ENCODE measurements at regions not wholly inside any gene's neighbourhood (a gene's known extent, or its start where the extent isn't known, plus 50 kb on each side); places are given as distances from the start of the nearest gene placed in this dataset.

DNA sequence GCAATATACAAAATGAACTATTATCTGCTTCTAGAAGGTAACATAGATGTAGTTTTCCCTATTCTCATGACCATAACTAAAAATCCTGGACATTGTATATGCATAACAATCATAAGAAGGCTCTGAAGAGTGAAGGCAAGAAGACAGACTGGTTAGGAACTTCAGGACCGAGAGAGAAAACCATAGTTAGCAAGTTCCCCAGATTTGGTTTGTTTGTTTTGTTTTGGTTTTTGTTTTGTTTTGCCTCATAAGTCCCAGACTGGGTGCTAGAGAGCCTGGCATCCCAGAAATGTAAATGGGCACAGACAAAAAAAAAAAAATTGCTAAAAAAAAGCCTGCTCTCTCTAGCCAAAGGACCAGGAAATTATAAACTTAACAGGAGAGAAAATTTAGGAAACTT lies 192.2 kb upstream of the FBXO11 start:
- peaks cover 2 to 5% of the 10 kb centered on the region in 2 donors for H3K4me1 Mint-ChIP-seq
- H3K9me3 Mint-ChIP-seq = peaks cover 10 to 17% of the 10 kb centered on the region in 2 donors
- peaks cover 7 to 9% of the 10 kb centered on the region in 2 donors for H3K36me3 Mint-ChIP-seq
- H3K27ac Mint-ChIP-seq = no peak overlapping the region
- no peak for ATAC-seq (replicated peaks)
- DNase-seq = no peak
- H3K4me3 Mint-ChIP-seq = no peak overlapping the region
- peaks cover 23 to 25% of the 10 kb centered on the region in 2 donors for H3K27me3 Mint-ChIP-seq

DNA sequence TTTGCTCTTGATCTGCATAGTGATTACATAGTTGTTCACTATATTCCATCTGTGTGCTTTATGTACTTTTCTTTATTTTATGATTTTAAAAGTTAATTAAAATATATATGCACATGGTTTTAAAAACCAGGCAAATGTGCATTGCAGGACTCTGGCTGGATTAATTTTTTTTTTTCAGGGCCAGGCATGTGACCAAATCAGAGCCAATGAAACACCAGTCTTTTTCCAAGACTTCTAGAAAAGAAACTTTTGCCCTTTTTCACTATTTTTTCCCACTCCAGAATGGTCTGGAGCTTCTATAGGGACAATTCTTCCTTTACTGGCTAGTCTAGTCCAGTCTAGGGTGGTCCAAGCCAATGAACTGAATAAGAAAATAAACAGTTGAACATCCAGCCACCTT lies 198.1 kb upstream of the FBXO11 start:
- Mint-ChIP-seq H3K27me3 (peaks cover 5 to 9% of the 10 kb centered on the region in 2 donors), H3K4me1 (peaks cover 12 to 21% of the 10 kb centered on the region in 2 donors), H3K27ac (no peak overlapping the region), H3K9me3 (peaks cover 8 to 11% of the 10 kb centered on the region in 2 donors), H3K36me3 (peaks cover 5% of the 10 kb centered on the region in 2 donors), H3K4me3 (no peak overlapping the region)
- ATAC-seq (replicated peaks) (no peak), DNase-seq (no peak)

DNA sequence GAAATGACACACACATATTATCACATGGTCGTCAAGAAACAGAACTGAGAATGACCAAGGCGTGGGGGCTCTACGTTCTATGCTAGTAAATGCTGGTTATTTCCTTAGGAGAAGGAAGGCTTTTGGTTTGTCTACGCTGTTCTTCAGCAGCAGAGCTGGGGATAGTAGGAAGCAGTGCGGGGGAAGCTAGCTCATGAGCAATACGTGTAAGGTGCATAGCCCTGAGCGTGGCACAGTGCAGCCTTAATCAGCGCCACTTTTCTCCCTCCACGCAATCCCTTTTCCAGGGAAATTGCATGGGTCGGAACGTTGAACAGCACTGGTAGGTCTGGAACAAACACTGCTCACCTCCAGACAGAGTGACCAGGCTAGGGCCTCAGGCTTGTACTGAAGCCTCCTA lies 199.6 kb upstream of the FBXO11 start:
- Mint-ChIP-seq H3K27me3 (peaks cover 0 to 2% of the 10 kb centered on the region in 2 donors), H3K27ac (no peak overlapping the region), H3K4me1 (peaks cover 12 to 22% of the 10 kb centered on the region in 2 donors), H3K36me3 (no peaks in the 10 kb centered on the region), H3K4me3 (peak overlapping the region; percentile 79 to 80), H3K9me3 (peaks cover 4 to 6% of the 10 kb centered on the region in 2 donors)
- DNase-seq = no peak
- peak in 1 of 2 donors; percentile 17 for ATAC-seq (replicated peaks)

DNA sequence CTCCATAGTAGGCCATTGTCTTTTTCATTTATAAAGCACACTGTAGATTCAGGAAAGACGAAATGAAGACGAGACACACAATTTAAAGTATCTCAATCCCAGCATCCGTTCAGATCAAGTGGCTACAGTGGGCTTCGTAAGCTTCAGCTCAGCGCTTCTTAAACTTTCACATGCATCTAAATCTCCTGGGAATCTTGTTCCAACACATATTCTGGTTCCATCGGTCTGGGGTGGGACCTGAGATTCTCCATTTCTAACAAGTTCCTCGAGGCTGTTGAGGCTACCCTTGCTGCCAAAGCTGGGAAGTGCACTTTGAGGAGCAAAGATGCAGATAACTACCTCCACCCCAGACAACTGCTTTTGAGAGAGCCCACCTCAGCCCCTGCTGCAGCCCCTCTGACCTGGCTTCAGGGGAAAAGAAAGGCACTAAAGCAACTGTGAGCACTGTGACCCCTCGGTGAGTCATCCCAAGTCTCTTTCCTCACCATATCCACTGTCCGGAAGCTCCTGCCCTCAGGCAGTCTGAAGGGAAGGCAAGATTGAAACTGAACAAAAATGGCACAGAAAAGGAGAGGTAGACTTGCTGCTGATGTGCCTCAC lies 201.1 kb upstream of the FBXO11 start:
- Mint-ChIP-seq H3K27ac (no peak overlapping the region), H3K4me3 (no peak overlapping the region), H3K36me3 (no peaks in the 10 kb centered on the region), H3K27me3 (no peaks in the 10 kb centered on the region), H3K4me1 (peaks cover 15 to 30% of the 10 kb centered on the region in 2 donors), H3K9me3 (peaks cover 3 to 5% of the 10 kb centered on the region in 2 donors)
- DNase-seq (no peak), ATAC-seq (replicated peaks) (no peak)

DNA sequence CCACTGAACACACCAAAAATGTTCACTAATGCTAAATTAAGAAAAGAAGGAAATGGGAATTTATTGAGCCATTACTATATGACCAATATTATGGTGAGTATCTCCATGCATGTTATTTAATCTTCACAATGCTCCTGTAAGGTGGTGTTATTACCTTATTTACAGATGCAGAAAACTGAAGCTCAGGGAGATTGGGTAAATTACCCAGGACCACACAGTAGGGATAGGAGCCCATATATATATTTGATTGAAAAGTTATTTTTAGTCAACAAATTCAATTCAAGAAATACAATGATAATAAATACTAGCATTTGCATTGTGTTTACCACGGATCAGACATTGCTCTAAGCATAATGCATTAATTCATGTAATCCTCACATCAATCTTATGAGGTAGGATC lies 202.2 kb upstream of the FBXO11 start:
- ATAC-seq (replicated peaks) (no peak), DNase-seq (no peak)
- Mint-ChIP-seq H3K4me3 (no peak overlapping the region), H3K36me3 (no peaks in the 10 kb centered on the region), H3K4me1 (peaks cover 15 to 32% of the 10 kb centered on the region in 2 donors), H3K27me3 (no peaks in the 10 kb centered on the region), H3K9me3 (no peaks in the 10 kb centered on the region), H3K27ac (no peak overlapping the region)

DNA sequence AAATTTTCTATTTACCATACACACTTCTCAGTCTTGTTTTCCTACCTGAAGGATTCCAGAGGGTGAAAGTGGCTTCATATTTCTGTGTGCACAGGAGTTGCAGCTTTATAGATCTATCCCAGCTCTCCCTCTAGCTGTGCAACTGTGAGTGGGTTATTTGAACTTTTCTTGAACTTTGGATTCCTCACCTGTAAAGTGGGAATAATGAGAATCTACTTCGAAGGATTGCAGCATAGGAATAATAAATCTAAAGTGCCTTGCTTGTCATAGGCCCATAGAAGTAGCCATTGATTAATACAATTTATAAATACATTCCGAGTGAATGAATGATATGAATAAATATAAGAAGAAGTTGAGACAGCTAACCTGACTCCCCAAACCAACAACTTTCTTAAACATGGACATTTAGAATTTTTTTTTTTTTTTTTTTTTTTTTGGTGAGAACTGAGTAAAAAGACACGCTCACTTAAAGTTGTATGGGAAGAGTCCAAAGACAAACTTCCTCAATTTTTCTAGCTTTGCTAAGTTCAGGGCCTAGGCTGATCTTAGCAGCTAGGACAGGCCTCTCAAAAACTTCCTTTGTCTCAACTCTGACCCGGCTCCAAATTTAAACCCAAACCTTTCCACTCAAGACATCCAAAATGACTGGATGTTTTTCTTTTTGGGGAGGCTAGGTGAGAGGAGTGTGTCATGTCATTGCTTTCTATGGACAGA lies 203.3 kb upstream of the FBXO11 start:
- no peaks in the 10 kb centered on the region for H3K27me3 Mint-ChIP-seq
- H3K4me1 Mint-ChIP-seq = peaks cover 23 to 44% of the 10 kb centered on the region in 2 donors
- H3K4me3 Mint-ChIP-seq = no peak overlapping the region
- no peak overlapping the region for H3K27ac Mint-ChIP-seq
- no peaks in the 10 kb centered on the region for H3K9me3 Mint-ChIP-seq
- H3K36me3 Mint-ChIP-seq = no peaks in the 10 kb centered on the region
- DNase-seq = no peak
- ATAC-seq (replicated peaks) = no peak

DNA sequence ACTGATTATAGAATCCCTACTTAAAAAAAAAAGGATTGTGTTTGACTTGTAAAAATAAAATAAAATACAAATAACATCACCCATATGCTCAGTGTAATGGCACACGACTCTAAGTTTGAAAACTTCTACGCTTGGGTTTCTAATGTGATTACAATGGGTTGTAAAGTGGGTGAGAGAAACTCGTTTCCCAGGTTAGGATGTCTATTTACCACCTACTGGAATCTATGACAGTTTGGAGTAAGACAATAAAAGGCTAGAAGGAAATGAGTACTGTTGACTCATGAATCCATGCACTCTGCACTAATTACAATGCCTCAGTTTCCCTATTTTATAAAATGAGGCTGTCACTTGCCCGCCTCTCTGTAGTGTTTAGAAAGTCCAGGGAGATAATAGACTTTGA lies 204.0 kb upstream of the FOXN2 start:
- H3K4me1 Mint-ChIP-seq = peaks cover 25 to 47% of the 10 kb centered on the region in 2 donors
- no peaks in the 10 kb centered on the region for H3K9me3 Mint-ChIP-seq
- no peaks in the 10 kb centered on the region for H3K27me3 Mint-ChIP-seq
- H3K36me3 Mint-ChIP-seq = no peaks in the 10 kb centered on the region
- H3K27ac Mint-ChIP-seq = no peak overlapping the region
- peak overlapping the region in 1 of 2 donors; percentile 8 for H3K4me3 Mint-ChIP-seq
- ATAC-seq (replicated peaks) (no peak), DNase-seq (no peak)

DNA sequence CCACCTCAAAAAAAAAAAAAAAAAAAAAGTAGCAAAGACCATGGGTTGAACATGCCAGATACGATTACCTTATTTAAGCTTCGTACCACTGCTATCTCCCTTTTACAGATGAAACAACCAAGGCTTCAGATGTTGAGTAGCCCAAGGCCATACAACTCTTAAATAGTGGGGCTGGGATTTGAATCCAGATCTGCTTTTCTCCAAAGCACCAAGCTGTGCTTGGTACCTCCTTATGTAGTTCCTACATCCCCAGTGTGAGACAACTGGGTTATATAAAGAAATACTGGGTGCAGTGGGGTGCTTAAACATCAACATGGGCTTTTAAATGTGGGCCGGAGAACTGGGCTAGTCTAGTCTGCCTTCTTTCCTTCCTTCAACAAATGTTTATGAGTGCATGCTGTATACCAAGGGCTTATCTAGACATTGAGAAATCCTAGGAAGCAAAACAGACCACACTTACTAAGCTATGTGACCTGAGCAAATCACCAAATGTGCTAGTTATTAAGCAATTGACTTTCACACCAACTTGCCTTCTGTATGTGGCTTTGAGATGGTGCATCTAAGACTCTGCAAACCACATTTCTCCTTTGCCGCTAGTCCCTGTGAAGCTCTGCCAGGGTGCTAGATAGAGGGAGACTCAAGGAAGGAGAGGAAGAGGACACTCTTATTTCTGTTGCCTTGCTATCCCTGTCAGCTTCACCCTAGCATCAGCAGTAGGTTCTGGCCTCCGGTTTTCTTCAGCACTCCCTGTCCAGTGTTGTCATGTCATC lies 201.4 kb upstream of the FOXN2 start:
- no peaks in the 10 kb centered on the region for H3K27me3 Mint-ChIP-seq
- no peak overlapping the region for H3K4me3 Mint-ChIP-seq
- ATAC-seq (replicated peaks) (no peak), DNase-seq (no peak)
- peaks cover 18 to 31% of the 10 kb centered on the region in 2 donors for H3K4me1 Mint-ChIP-seq
- H3K9me3 Mint-ChIP-seq = no peaks in the 10 kb centered on the region
- peak overlapping the region; percentile 56 for H3K27ac Mint-ChIP-seq
- no peaks in the 10 kb centered on the region for H3K36me3 Mint-ChIP-seq

DNA sequence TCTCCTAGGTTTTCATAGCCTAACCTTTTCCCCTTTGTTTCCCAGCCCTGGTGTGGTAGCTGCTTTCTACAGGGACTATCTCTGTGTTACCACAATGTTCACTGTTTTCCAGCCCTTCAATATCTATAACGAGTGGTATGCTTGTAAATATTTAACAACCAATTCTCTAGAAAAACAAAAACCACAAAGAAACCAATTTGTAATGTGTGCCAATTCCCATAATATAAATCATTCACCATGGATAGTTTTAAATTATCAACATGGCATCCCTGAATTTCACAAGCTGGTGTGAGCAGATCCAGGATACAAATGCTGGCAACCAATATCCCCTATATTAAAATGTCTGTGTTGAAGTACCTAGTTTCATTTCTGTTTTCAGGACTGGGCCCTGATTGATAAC lies 200.7 kb upstream of the FOXN2 start:
- H3K27me3 Mint-ChIP-seq = no peaks in the 10 kb centered on the region
- H3K9me3 Mint-ChIP-seq = no peaks in the 10 kb centered on the region
- no peaks in the 10 kb centered on the region for H3K36me3 Mint-ChIP-seq
- ATAC-seq (replicated peaks) (peak in 1 of 2 donors; percentile 21), DNase-seq (no peak)
- peak overlapping the region; percentile 56 for H3K27ac Mint-ChIP-seq
- H3K4me1 Mint-ChIP-seq = peaks cover 18 to 31% of the 10 kb centered on the region in 2 donors
- H3K4me3 Mint-ChIP-seq = no peak overlapping the region

DNA sequence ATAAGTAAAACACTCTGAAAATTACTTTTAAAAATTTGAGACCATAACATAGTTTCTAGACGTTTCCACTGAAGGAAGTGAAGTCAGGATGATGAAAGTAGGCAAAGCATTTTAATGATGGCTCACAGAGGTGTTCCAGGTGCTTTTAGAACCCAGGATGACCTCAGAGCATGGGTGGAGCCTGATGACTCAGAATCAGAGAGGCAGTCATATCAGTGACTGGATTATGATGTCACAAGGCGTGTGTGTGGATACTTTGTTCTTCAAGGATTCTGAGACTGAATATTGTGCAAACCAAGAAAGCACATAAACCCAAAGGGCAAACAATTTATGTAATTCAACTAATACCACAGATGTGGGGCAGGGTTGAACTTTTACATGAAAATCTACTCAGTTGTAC lies 200.2 kb upstream of the FOXN2 start:
- Mint-ChIP-seq H3K27ac (peak overlapping the region; percentile 51), H3K4me3 (no peak overlapping the region)
- peak; percentile 60 to 63 for ATAC-seq (replicated peaks)

DNA sequence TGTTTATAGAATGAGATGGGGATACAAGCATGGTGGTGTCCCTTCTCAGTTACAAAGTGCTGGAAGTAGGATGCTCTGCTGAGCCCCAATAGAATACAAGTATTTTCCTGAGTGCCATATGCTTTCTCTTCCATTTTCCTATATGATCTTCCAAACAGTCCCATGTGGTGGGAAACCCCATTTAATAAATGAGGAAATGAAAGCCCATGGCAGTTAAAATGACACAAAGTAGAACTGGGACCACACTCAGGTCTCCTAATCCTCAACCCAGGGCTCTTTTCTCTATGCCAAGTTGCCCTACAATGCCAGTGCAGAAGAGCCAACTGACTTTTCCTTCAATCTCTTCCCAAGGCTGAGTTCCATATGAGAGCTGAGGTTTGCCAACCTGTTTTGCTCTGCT lies 198.0 kb upstream of the FOXN2 start:
- Mint-ChIP-seq H3K27me3 (peaks cover 8 to 15% of the 10 kb centered on the region in 2 donors), H3K4me3 (no peak overlapping the region), H3K4me1 (peaks cover 16 to 26% of the 10 kb centered on the region in 2 donors), H3K36me3 (no peaks in the 10 kb centered on the region), H3K27ac (no peak overlapping the region), H3K9me3 (no peaks in the 10 kb centered on the region)
- DNase-seq = no peak
- ATAC-seq (replicated peaks) = no peak

More for the DNA sequence above, 200.2 kb upstream of the FOXN2 start:
- Mint-ChIP-seq H3K27me3 (no peaks in the 10 kb centered on the region), H3K9me3 (no peaks in the 10 kb centered on the region), H3K36me3 (no peaks in the 10 kb centered on the region), H3K4me1 (peaks cover 18 to 31% of the 10 kb centered on the region in 2 donors)
- peak; percentile 35 for DNase-seq

DNA sequence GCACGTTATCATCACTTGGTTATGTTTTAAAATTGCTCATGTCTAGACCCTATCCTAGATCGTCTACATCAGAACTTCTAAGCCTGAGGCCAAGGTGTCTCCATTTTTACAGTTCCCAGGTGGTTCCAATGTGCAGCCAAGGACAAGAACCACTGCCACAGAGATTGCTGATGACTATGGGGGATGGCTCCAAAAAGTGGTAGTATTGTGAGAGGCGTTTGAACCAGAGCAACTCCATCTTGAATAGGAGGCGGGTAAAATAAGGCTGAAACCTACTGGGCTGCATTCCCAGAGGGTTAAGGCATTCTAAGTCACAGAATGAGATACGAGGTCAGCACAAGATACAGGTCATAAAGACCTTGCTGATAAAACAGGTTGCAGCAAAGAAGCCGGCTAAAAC lies 195.6 kb upstream of the FOXN2 start:
- ATAC-seq (replicated peaks) (no peak), DNase-seq (no peak)
- Mint-ChIP-seq H3K4me1 (peaks cover 10% of the 10 kb centered on the region in 2 donors), H3K27ac (no peak overlapping the region), H3K36me3 (no peaks in the 10 kb centered on the region), H3K4me3 (no peak overlapping the region), H3K27me3 (peaks cover 8 to 15% of the 10 kb centered on the region in 2 donors), H3K9me3 (peaks cover 0 to 2% of the 10 kb centered on the region in 2 donors)

DNA sequence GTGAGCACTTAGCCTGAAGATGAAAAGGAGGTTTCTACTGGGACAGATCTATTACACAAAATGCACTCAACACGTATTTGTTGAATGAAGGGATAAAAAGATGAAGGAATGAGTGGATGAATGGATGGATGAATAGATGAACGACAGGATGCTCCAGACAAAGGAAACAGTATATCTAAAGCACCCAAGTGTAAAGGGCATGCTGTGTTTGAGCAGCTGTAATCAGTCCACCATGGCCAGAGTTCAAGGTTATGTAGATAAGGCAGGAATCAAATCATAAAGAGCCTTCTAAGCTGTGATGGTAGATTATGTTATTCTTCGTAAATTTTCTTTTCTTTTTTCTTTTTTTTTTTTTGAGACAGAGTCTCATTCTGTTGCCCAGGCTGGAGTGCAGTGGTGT lies 194.4 kb upstream of the FOXN2 start:
- DNase-seq (no peak), ATAC-seq (replicated peaks) (no peak)
- peaks cover 0 to 6% of the 10 kb centered on the region in 2 donors for H3K4me1 Mint-ChIP-seq
- H3K9me3 Mint-ChIP-seq = peaks cover 0 to 2% of the 10 kb centered on the region in 2 donors
- H3K36me3 Mint-ChIP-seq = no peaks in the 10 kb centered on the region
- H3K27ac Mint-ChIP-seq = no peak overlapping the region
- H3K4me3 Mint-ChIP-seq = no peak overlapping the region
- peaks cover 8 to 15% of the 10 kb centered on the region in 2 donors for H3K27me3 Mint-ChIP-seq

DNA sequence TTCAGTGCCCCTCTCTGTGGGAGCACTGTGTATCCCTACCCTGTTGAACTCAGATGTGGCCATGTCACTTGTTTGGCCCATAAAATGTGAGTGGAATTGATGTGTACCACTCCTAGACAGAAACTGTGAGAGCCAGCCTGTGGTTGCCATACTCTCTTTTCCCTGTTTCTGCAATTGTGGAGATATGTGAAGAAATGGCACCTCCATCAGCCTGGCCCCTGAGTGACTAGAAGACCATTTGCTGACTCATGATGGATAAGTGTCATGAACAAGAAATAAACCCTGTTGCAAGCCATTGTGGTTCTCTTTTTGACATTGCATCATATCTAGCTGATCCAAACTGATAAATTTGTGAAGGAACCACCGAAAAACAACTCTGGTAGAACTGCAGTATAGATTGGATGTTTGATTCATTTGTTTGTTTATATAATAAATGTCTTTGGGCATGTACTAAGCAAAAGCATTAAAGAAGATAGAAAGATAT lies 193.7 kb upstream of the FOXN2 start:
- Mint-ChIP-seq H3K36me3 (no peaks in the 10 kb centered on the region), H3K27ac (no peak overlapping the region), H3K4me1 (peaks cover 0 to 5% of the 10 kb centered on the region in 2 donors), H3K27me3 (peaks cover 8 to 15% of the 10 kb centered on the region in 2 donors), H3K9me3 (peaks cover 0 to 2% of the 10 kb centered on the region in 2 donors), H3K4me3 (no peak overlapping the region)
- ATAC-seq (replicated peaks) (no peak), DNase-seq (no peak)

All from stimulated activated naive B cell treated with anti-CD40 and anti-IgM and Interleukin-4, amounts not matched to agents 10 μg/mL and 1 μg/mL and 100 μg/mL, for 72 hours (primary cell).